Fibroblast of lung (primary cell): ENCODE measurements at regions not wholly inside any gene's neighbourhood (a gene's known extent, or its start where the extent isn't known, plus 50 kb on each side); places are given as distances from the start of the nearest gene placed in this dataset.
"Not testable (repeated sequence)": the region's sequence is repeated elsewhere in the genome, so short reads cannot be mapped to it uniquely, and the experiment has no call there.

ENCODE experiments used
- DNase-seq, 2 donors: peaks; one replicate each; pipeline versions ENCODE4 v3.0.0 to v3.0.0-alpha.2; 2010; ENCODE audit warnings: low read depth in 2 of 2
- H2AFZ ChIP-seq: 2 replicates; pipeline ENCODE4 v1.5.1; 2012; ENCODE audit warnings: low read length, control low read depth, inconsistent platforms
- H3K27ac ChIP-seq: 2 replicates; pipeline ENCODE4 v1.5.1; 2011; ENCODE audit warnings: low read length, control low read depth; ENCODE audit not compliant: insufficient read depth
- H3K27me3 ChIP-seq: 2 replicates; pipeline ENCODE4 v1.5.1; 2011; ENCODE audit warnings: mild to moderate bottlenecking, low read length; ENCODE audit not compliant: control insufficient read depth, insufficient read depth
- H3K36me3 ChIP-seq: 2 replicates; pipeline ENCODE4 v1.5.1; 2011; ENCODE audit warnings: low read length; ENCODE audit not compliant: control insufficient read depth, insufficient read depth
- H3K4me1 ChIP-seq: 2 replicates; pipeline ENCODE4 v1.5.1; 2011; ENCODE audit warnings: low read length; ENCODE audit not compliant: control insufficient read depth, insufficient read depth; ENCODE audit errors: extremely low read depth
- H3K4me2 ChIP-seq: 2 replicates; pipeline ENCODE4 v1.5.1; 2011; ENCODE audit warnings: low read length, control low read depth; ENCODE audit not compliant: insufficient read depth; ENCODE audit errors: extremely low read depth
- H3K4me3 ChIP-seq, 4 experiments: fragments of 200-600 bp in 1 of 4; sonication (generic) in 1 of 4; replicated peaks in 1 of 4; 2 replicates each; pipeline ENCODE4 v1.5.1; 2011 to 2016; ENCODE audit warnings: low read length in 4 of 4, low read depth in 3 of 4, mild to moderate bottlenecking in 3 of 4, control low read depth in 2 of 4, inconsistent platforms in 1 of 4, mixed read lengths in 1 of 4; ENCODE audit not compliant: insufficient read depth in 1 of 4; ENCODE audit errors: control extremely low read depth in 1 of 4
- H3K79me2 ChIP-seq: 2 replicates; pipeline ENCODE4 v1.5.1; 2012; ENCODE audit warnings: mild to moderate bottlenecking, low read length, inconsistent platforms; ENCODE audit not compliant: control insufficient read depth, insufficient read depth
- H3K9ac ChIP-seq: 2 replicates; pipeline ENCODE4 v1.5.1; 2011; ENCODE audit warnings: mild to moderate bottlenecking, low read length, control low read depth; ENCODE audit not compliant: insufficient read depth
- H3K9me3 ChIP-seq: 2 replicates; pipeline ENCODE4 v1.5.1; 2012; ENCODE audit warnings: low read depth, low read length; ENCODE audit not compliant: control insufficient read depth, insufficient read depth
- H4K20me1 ChIP-seq: 2 replicates; pipeline ENCODE4 v1.5.1; 2011; ENCODE audit warnings: low read length; ENCODE audit not compliant: control insufficient read depth, insufficient read depth; ENCODE audit errors: extremely low read depth
- EZH2 ChIP-seq: IDR thresholded peaks from 2 replicates; pipeline ENCODE4 v1.5.1; 2012; ENCODE audit warnings: low read length, control low read depth, mild to moderate bottlenecking; ENCODE audit errors: missing control alignments
- TF ChIP-seq, protein P1 (sequence below), 2 donors: IDR thresholded peaks in 1 of 2; conservative IDR thresholded peaks in 1 of 2; 1 replicate in 1 of 2; 2 replicates in 1 of 2; pipeline ENCODE4 v1.5.1; 2011 to 2012; ENCODE audit warnings: low read length in 2 of 2, control low read depth in 1 of 2, inconsistent platforms in 1 of 2, low read depth in 1 of 2, mild to moderate bottlenecking in 1 of 2

DNA sequence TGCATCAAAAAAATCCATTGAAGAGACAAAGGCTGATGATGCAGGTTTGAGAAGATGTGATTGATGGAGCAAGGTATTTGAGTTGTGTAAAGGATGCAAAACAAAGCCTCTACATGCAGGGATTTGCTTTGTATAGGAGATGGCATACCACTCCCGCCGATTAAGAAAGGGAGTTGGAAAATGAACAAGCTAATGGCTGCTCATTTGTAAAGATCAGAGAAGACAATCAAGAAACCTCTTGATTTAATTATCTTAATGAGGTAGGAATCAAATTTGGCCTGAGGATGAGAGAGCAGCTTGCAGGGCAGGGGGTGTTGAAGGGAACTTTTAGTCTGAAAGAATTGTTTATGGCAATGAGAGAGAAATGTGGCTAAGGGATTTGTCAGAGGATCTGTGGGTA is 448.2 kb upstream of the ADGRB3 start:
- H3K9ac ChIP-seq, result no peak overlapping the region
- DNase-seq, result no peak
- TF ChIP-seq, protein P1, sequence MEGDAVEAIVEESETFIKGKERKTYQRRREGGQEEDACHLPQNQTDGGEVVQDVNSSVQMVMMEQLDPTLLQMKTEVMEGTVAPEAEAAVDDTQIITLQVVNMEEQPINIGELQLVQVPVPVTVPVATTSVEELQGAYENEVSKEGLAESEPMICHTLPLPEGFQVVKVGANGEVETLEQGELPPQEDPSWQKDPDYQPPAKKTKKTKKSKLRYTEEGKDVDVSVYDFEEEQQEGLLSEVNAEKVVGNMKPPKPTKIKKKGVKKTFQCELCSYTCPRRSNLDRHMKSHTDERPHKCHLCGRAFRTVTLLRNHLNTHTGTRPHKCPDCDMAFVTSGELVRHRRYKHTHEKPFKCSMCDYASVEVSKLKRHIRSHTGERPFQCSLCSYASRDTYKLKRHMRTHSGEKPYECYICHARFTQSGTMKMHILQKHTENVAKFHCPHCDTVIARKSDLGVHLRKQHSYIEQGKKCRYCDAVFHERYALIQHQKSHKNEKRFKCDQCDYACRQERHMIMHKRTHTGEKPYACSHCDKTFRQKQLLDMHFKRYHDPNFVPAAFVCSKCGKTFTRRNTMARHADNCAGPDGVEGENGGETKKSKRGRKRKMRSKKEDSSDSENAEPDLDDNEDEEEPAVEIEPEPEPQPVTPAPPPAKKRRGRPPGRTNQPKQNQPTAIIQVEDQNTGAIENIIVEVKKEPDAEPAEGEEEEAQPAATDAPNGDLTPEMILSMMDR (conservative IDR thresholded peaks at IDR 0.05 in 1 of 2, IDR thresholded peaks at IDR 0.05 in 1 of 2; ENCODE audit: low read depth in 1 of 2, low read length in 2 of 2), result no peak
- no peak for TF ChIP-seq EZH2
- H4K20me1 ChIP-seq, result no peaks in the 10 kb centered on the region
- H3K4me1 ChIP-seq, result no peaks in the 10 kb centered on the region
- no peaks in the 10 kb centered on the region for H3K36me3 ChIP-seq
- H3K27ac ChIP-seq, result no peak overlapping the region
- H3K79me2 ChIP-seq, result no peaks in the 10 kb centered on the region
- no peaks in the 10 kb centered on the region for H3K9me3 ChIP-seq
- H3K4me2 ChIP-seq, result no peak overlapping the region
- H3K4me3 ChIP-seq, result no peak overlapping the region
- H3K27me3 ChIP-seq, result no peaks in the 10 kb centered on the region
- no peak overlapping the region for H2AFZ ChIP-seq

GRCh38 chr6:68182386-68182785 is 452.7 kb upstream of the ADGRB3 start:
- Histone ChIP-seq H3K27ac (no peak overlapping the region), H3K36me3 (no peaks in the 10 kb centered on the region), H3K9ac (no peak overlapping the region), H3K79me2 (no peaks in the 10 kb centered on the region), H3K4me2 (no peak overlapping the region), H3K27me3 (no peaks in the 10 kb centered on the region), H2AFZ (no peak overlapping the region), H4K20me1 (no peaks in the 10 kb centered on the region), H3K4me1 (no peaks in the 10 kb centered on the region), H3K4me3 (no peak overlapping the region), H3K9me3 (no peaks in the 10 kb centered on the region)
- TF ChIP-seq, protein P1 (conservative IDR thresholded peaks at IDR 0.05 in 1 of 2, IDR thresholded peaks at IDR 0.05 in 1 of 2; ENCODE audit: low read depth in 1 of 2, low read length in 2 of 2), result no peak
- DNase-seq, result no peak

- H4K20me1 ChIP-seq, H3K4me1 ChIP-seq, H3K79me2 ChIP-seq, H3K36me3 ChIP-seq, DNase-seq, H3K27ac ChIP-seq, H3K9ac ChIP-seq, H3K9me3 ChIP-seq, H2AFZ ChIP-seq, H3K27me3 ChIP-seq, H3K4me3 ChIP-seq, H3K4me2 ChIP-seq: not testable (repeated sequence)
Measured at GRCh38 chr6:68181027-68181426, 454.1 kb upstream of the ADGRB3 start.

GRCh38 chr6:68173616-68174015 is 461.5 kb upstream of the ADGRB3 start:
- no peak overlapping the region for H3K27ac ChIP-seq
- DNase-seq, result no peak
- no peaks in the 10 kb centered on the region for H3K4me1 ChIP-seq
- TF ChIP-seq EZH2, result no peak
- TF ChIP-seq, protein P1 (conservative IDR thresholded peaks at IDR 0.05 in 1 of 2, IDR thresholded peaks at IDR 0.05 in 1 of 2; ENCODE audit: low read depth in 1 of 2, low read length in 2 of 2), result no peak
- no peak overlapping the region for H3K9ac ChIP-seq
- H2AFZ ChIP-seq, result no peak overlapping the region
- no peaks in the 10 kb centered on the region for H3K27me3 ChIP-seq
- no peaks in the 10 kb centered on the region for H3K79me2 ChIP-seq
- H3K36me3 ChIP-seq, result no peaks in the 10 kb centered on the region
- H4K20me1 ChIP-seq, result no peaks in the 10 kb centered on the region
- no peak overlapping the region for H3K4me3 ChIP-seq
- H3K4me2 ChIP-seq, result no peak overlapping the region
- no peaks in the 10 kb centered on the region for H3K9me3 ChIP-seq
